HL-60 (cell line): ENCODE measurements at regions not wholly inside any gene's neighbourhood (a gene's known extent, or its start where the extent isn't known, plus 50 kb on each side); places are given as distances from the start of the nearest gene placed in this dataset.
"Not testable (repeated sequence)": the region's sequence is repeated elsewhere in the genome, so short reads cannot be mapped to it uniquely, and the experiment has no call there.

Experiments used
- DNase-seq, 2 experiments: peaks; one replicate each; pipeline ENCODE4 v3.0.0-alpha.2; 2010 to 2020; ENCODE audit warnings: low read depth in 1 of 2, low spot score in 1 of 2
- H3K27ac ChIP-seq: fragments of 250-450 bp; sonication (Bioruptor Pico); replicated peaks from 2 replicates; pipeline ENCODE4 v1.5.1; 2020; ENCODE audit warnings: mild to moderate bottlenecking, moderate library complexity
- H3K27me3 ChIP-seq: fragments of 250-450 bp; sonication (Bioruptor Pico); 2 replicates; pipeline ENCODE4 v1.5.1; 2021; ENCODE audit warnings: mild to moderate bottlenecking, moderate library complexity; ENCODE audit not compliant: insufficient read depth, poor library complexity, severe bottlenecking
- H3K4me3 ChIP-seq: replicated peaks from 2 replicates; pipeline ENCODE4 v1.5.1; 2011; ENCODE audit warnings: mild to moderate bottlenecking, control low read depth, low read length; ENCODE audit not compliant: insufficient read depth
- CTCF ChIP-seq: IDR thresholded peaks from one replicate; pipeline ENCODE4 v1.5.1; 2011; ENCODE audit warnings: low read length, control low read depth, inconsistent platforms; ENCODE audit not compliant: insufficient read depth
- GABPA ChIP-seq: IDR thresholded peaks from 2 replicates; pipeline ENCODE4 v1.6.1; 2012; ENCODE audit warnings: low read depth
- POLR2AphosphoS5 ChIP-seq: IDR thresholded peaks from 2 replicates; pipeline ENCODE4 v1.6.1; 2012; ENCODE audit warnings: low read depth
- REST ChIP-seq: IDR thresholded peaks from 2 replicates; pipeline ENCODE4 v1.6.1; 2012; ENCODE audit warnings: low read depth; ENCODE audit not compliant: insufficient replicate concordance
- SPI1 ChIP-seq: IDR thresholded peaks from 2 replicates; pipeline ENCODE4 v1.6.1; 2012; ENCODE audit warnings: low read depth, mild to moderate bottlenecking, borderline replicate concordance

- TF ChIP-seq POLR2AphosphoS5: no peak
- TF ChIP-seq SPI1: no peak
- no peaks in the 10 kb centered on the region for H3K27me3 ChIP-seq
- no peak overlapping the region for H3K27ac ChIP-seq
- no peak overlapping the region for H3K4me3 ChIP-seq
- DNase-seq: no peak
These were observed 349.9 kb downstream of the ZBBX start for GRCh38 chr3:167030082-167030725.

GRCh38 chr3:167019503-167019902, 360.6 kb downstream of the ZBBX start:
- not testable (repeated sequence) for DNase-seq, H3K27ac ChIP-seq, H3K27me3 ChIP-seq, H3K4me3 ChIP-seq

- DNase-seq, H3K27me3 ChIP-seq, H3K4me3 ChIP-seq, H3K27ac ChIP-seq: not testable (repeated sequence)
These were observed 361.4 kb downstream of the ZBBX start for GRCh38 chr3:167018591-167019111.

- Histone ChIP-seq H3K27ac (no peak overlapping the region), H3K27me3 (no peaks in the 10 kb centered on the region), H3K4me3 (no peak overlapping the region)
- no peak for TF ChIP-seq GABPA
- TF ChIP-seq REST: no peak
- no peak for TF ChIP-seq POLR2AphosphoS5
- TF ChIP-seq CTCF: no peak
- TF ChIP-seq SPI1: no peak
- DNase-seq: no peak
These were observed 367.4 kb downstream of the ZBBX start for GRCh38 chr3:167012691-167013090.

GRCh38 chr3:167008791-167009190, 371.3 kb downstream of the ZBBX start:
- no peaks in the 10 kb centered on the region for H3K27me3 ChIP-seq
- DNase-seq: no peak
- no peak for TF ChIP-seq SPI1
- TF ChIP-seq GABPA: no peak
- no peak for TF ChIP-seq POLR2AphosphoS5
- no peak for TF ChIP-seq CTCF
- TF ChIP-seq REST: no peak
- no peak overlapping the region for H3K27ac ChIP-seq
- no peak overlapping the region for H3K4me3 ChIP-seq
